ENCODE measurements at regions not wholly inside any gene's neighbourhood (a gene's known extent, or its start where the extent isn't known, plus 50 kb on each side); places are given as distances from the start of the nearest gene placed in this dataset.
"Not testable (repeated sequence)": the region's sequence is repeated elsewhere in the genome, so short reads cannot be mapped to it uniquely, and the experiment has no call there.

DNA sequence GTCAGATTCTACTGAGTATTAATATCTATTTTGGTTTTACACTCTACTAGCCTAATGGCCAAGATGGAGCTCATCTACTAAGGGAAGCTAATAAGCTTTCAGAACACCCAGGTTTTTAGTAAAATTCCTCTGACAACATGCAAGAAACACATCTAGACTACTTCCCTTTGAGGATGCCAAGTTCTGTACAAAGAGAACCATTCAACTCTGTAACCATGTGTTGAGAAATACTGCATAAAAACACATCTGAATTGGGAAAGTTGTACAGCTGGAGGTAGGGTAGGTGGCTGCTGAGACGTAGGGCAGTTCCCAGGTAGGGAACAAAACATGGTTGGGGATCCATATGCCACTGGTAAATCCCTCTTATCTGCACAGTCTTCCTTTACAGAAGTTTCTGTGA is 66.2 kb downstream of the SC5D start:
- no peak for DNase-seq

DNA sequence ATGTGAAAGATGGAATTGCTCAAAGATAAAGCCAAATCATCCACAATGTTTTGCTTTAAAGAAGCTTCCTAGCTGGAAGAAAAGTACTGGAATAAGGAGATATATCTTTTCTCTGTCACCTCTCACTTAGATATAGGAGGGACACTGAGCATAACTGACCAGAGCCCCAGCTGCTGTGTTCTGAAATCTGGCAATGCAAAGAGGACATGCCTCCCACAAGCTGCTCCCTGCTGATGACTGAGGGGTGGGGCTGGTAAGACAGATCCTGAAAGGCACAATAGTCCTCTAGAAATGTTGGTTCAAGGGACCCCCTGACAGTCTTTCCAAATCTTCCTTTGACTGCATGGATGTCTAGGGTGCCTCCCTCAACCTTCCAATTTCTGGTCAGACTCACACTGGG is 67.0 kb downstream of the SC5D start:
- no peak for DNase-seq

DNA sequence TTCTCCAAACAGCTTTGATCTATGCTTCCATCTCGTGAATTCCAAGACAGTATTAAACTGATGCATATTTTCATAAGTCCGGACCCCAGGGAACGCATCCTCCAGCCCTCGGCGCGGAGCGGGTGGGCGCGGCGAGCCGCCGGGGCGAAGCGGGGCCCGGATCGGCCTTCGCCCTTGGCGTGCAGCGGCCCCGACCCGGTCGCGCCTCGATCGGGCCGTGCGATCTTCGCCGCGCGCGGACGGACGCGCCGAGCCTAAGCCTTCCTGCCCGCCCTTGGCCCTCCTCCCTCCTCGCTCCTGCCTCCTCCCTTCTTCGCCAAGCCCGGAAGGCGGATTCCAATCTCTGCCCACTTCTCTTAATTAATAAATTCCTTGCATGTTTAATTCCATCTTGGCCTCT is 70.4 kb downstream of the SC5D start:
- not testable (repeated sequence) for DNase-seq

DNA sequence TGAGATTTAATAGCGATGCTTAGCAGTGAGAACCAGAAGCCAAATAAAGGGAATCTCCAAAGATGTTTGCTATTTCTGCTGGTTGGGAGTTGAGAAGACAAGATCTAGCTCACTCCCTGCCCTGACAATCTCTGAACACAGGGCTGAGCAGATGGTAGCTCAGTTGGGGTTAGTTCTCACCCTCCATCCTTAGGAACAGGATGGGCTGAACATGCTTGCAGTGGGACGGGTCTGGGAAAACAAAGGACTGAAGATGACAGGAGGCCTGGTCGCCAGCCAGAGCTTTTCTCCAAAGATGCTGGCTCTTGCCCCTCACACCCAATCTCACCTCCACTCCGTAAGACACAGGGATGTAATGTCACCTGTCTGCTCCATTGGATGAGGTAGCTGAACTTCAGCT is 72.7 kb downstream of the SC5D start:
- DNase-seq: no peak

DNA sequence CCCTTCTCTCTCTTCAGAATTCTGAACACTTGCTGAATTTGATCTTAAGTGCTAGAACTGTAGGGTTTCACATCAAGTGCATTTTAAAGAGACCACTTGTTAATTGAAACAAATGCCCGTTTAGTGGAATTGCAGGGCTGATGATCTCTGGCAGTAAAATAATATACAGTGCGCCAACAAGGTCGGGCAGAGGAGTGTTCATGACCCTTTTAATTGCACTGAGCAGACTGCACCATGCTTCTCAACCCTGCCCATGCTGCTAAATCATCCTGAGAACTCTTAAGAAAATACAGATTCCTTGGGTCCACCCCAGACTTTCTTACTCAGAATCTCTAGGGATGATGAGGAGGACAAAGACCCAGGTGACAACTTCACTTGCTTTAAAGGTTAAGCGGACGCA is 73.5 kb downstream of the SC5D start:
- no peak for DNase-seq

DNA sequence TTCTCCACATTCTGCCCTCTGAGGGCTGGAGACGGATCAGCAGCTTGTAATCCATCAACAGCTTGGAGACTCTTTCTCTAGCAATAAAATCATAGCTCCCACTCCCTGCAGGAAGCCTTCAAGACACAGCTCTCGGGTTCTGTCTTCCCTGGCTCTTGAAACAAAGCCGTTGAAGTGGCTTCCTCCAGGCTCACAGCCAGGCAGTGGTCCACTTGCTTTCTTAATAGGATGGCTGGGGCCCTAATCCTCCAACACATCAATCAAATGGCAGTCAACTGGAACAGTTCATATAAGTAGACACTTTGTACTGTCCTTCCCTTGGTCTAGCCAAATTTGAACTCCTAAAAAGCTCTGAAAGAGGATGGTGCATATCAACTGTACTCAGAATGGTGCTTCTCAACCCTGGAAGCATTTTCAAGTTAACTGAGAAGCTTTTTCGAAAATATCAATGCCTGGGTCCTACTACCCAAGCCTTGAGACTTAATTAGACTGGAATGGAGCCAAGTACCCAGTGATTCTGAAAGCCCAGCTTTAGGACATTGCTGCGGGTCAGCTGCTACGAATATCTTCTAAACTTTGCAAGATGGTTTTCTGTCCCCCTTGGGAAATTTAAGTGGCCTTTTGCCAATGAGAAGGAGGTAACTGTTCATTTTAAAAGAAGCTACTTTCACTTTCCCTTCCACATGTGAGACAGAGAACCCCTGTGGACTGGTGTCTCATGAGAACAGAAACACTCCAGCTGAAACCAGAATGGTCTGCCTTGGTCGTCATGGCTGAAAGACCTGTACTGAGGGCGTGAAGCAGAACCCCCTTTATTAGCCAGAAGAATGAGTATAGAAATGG is 74.7 kb downstream of the SC5D start:
- no peak for DNase-seq

DNA sequence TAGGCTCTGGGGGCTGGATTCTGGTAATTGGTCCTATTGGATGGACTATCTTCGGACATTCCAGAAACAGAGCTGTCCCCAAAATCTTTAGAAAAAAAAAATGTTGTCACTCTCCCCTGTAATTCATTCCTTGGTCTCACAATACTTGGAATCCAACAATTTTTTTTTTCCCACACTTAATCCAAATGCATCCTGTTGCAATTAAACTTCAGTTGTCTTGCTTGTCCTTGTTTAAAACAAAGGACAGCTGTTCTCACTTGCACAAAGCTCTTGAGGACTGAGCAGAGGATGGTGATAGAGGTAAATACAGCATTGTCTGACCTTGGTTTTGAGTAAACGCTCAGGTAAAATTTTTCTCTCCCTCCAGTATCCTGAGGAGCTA is 75.3 kb downstream of the SC5D start:
- DNase-seq: no peak

DNA sequence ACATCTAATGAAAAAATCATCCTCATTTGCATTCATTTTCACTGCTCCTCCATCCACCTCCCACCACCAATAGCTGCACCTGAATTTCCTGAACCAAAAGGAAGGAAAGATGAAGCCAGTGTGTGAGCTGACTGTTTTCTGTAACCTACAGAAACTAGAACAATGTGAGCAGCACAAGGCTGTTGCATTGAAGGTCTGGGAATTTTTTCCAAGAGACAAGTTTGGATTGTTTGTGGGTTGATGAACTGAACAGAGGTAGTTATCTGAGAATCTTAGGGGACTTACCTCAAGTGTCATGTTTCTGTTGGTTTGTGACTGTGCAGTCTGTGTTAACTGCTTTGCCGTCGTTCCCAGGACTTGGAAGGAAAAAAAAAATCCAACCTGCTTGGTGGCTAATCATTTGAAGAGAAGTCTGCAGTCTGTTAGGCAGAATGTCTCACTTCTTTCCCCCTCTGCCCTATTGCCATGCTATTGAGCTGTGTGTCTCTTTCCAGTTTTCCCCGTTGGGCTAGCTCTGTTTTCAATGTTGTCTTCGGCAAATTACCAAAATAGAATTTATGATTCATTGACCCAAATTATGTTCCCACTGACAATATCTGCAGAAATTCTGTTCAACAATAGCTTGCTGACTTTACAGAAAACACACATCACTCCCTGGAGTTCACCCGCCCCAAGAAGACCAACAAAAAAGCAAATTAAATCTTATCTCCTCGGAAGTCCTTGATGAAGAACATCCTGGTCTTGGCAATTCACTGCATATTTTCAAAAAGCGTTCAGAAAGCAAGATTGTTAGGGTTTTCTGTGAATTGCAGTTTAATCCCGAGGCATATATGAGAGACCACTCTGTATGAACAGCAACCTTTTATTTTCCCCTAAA is 76.0 kb downstream of the SC5D start:
- DNase-seq: no peak

DNA sequence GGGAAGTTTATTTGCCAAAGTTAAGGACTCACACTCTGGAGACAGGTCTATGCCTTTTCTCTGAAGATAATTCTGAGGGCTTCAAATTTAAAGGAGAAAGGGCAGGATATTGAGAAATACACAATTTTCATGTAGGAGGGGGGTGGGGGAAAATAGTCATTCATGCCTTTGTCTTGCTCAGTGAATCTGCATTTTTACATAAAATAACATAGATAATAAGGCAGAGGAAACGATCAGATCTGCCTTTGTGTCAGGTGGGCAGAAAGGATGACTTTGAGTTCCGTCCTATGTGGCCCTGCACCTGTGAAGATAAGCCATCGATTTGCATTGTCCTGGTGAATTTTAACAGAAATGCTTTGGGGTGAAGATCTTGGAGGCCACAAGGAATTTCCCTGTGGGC is 76.8 kb downstream of the SC5D start:
- no peak for DNase-seq

DNA sequence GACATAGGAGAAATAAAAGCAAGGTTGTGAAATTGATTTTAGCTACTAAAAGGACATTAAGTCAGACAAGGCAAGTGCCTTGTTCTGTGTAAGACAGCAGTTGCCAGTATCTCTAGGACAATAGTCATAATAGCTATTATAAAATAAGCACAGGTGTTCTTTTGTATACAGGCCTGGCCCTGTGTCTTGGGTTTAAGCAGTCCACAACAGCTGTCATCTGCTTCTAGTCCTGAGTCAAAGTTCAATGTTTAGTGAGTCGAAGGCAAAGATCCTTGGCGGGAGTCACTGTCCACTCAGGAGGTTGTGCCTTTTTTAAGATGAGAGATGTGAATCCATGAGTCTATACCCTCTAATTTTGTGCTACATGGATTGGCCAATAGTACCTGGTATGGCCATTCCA is 79.5 kb downstream of the SC5D start:
- no peak for DNase-seq

DNA sequence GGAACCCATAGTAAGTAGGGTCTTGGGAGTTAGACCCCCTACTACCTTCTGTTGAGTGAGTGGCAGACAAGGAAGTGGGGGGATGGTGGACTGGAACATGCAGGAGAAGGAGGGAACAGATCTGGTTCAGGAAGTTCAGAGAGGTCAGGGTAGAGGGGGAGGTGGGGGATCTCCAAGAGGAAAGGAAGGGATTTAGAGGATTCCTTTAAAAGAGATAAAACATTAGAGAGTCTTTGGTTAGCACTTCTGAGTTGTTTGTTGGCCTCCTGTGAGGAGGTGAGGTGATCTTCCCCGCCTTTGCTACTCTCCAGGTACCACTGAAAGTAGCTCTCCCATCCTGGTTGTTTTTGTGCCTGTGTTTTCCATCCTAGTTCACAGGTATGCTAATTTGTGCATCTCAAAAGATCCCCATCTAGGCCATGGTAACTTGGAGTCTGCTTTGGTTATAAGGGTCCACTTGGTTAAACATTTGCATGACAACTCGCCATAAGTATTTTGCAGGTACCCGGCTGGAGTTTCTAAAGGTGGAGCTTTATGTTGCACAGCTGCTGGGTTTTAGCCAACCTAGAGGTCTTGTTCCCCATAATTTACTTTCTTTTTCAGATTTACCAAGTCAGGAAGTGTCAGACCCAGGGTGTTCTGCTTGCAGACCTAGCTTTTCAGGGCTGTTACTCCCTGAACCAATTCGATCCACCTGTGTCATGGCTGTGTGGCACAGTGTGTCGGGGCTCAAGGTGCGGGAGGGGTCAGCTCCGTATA is 79.3 kb upstream of the SORL1 start:
- no peak for DNase-seq

DNA sequence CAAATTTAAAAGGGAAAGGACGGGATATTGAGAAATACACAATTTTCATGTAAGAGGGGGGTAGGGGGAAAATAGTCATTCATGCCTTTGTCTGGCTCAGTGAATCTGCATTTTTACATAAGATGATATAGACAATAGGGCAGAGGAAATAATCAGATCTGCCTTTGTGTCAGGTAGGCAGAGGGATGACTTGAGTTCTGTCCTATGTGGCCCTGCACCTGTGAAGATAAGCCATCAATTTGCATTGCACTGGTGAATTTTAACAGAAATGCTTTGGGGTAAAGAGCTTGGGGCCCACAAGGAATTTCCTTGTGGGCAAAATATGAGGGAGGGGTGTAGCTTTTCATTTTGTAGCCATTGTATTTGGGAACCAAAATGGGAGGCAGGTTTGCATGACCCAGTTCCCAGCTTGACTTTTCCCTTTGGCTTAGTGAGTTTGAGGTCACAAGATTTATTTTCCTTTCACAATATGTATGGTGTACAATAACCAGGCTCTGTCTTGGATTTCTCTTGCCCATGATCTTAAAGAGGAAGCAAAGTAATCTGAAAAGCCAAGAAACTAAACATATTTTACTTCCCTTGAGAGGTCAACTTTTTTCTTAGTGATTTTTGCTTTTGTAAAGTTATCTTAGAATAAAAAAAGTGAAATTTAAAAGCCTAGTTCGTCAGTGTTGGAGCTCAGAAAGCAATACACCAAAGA is 77.7 kb upstream of the SORL1 start:
- no peak for DNase-seq

DNA sequence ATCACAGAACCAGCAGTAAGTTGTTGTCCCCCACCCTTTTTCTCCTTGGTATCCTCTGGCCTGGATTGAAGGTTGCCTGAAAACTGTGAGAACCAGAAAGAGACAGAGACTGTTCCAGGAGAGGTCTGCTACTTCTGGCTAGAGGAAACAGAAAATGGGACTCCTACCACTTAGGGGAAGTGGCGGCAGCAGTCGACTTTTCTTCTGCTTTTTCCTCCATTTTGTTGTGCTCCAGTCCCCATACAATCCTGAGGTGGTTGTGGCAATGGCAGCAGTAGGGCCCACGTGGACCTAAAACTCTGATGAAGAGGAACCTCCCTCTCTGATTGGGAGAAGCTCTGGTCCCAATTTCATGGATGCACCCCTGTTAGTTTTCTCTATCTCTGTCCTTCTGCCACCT is 76.0 kb upstream of the SORL1 start:
- DNase-seq: no peak

DNA sequence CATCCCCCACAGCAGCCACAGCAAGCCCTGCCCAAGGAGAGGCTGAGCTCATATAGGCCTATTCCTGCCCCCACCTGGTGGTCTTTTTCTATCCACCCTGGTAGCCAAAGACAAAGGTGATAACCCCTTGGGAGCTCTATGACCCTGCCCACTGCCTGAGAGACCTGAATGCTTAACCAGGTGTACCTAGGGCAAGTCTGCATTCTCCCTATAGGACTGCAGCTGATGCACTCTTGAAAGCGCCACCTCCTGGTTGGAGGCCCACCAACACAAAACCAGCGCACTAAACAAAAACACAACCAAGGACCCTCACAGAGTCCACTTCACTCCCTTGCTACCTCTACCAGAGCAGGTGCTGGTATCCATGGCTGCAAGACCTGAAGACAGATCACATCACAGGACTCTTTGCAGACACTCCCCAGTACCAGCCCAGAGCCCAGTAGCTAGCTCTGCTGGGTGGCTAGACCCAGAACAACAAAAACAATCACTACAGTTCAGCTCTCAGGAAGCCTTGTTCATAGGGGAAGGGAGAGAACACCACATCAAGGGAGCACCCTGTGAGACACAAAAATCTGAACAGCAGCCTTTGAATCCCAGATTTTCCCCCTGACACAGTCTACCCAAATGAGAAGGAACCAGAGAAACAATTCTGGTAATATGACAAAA is 72.8 kb upstream of the SORL1 start:
- not testable (repeated sequence) for DNase-seq

DNA sequence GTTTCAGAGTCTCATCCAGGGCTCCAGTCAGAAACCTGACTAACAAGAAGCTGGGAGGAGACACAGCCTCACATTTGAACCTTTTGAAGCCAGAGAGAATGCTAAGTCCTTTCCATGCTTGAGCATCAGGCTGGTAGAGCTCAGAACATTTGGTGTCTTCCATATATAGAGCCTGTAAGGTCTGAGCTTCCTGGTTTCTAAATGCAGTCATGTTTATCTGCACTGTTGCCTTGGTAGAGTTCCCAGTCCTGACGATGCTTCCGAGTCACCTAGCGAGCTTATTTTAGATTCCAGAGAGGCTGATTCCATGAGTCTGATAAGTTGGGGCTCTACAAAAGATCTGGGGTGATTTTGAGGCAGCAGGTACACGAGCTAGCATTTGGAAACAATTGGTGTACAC is 68.4 kb upstream of the SORL1 start:
- peak; percentile 24 for DNase-seq

DNA sequence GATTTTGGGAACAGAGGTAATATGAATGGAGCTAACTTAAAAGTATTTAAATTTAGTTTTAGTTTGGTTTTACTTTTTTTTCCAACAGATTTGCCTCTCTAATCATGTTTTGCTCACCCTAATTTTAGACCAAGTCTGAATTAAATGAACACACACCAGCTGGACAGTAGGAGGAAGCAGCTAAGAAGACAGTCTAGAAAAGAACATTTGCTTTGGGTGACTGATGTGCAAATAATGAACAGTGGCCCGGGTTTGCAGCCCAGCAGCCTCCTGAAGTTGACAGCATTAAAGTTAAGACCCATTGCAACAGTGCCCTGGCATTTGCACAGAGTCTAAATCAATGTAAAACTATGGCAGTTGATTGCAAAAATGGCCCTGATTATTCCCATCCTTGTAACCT is 66.4 kb upstream of the SORL1 start:
- DNase-seq: no peak

Data from occipital lobe (tissue), 1 donor.